Gastroesophageal sphincter (tissue), 4 donors: ENCODE measurements at regions not wholly inside any gene's neighbourhood (a gene's known extent, or its start where the extent isn't known, plus 50 kb on each side); places are given as distances from the start of the nearest gene placed in this dataset.

Experiments used
- ATAC-seq: fragments of 150-250 bp; one replicate; pipeline ENCODE4 v1.9.1; 2016; ENCODE audit warnings: mild to moderate bottlenecking, moderate library complexity
- H3K27ac ChIP-seq, 4 donors: fragments of 200-600 bp; sonication (generic) in 3 of 4; 1 replicate in 3 of 4; 2 replicates in 1 of 4; pipeline ENCODE4 v1.5.1; 2016 to 2019
- H3K27me3 ChIP-seq: fragments of 200-600 bp; sonication (generic); one replicate; pipeline ENCODE4 v1.5.1; 2019
- H3K36me3 ChIP-seq, 2 donors: fragments of 200-600 bp; sonication (generic); one replicate each; pipeline ENCODE4 v1.5.1; 2019; ENCODE audit warnings: control low read depth in 1 of 2
- H3K4me1 ChIP-seq, 3 donors: fragments of 200-600 bp; sonication (generic); 1 replicate in 2 of 3; 2 replicates in 1 of 3; pipeline ENCODE4 v1.5.1; 2016 to 2019; ENCODE audit warnings: control low read depth in 2 of 3
- H3K4me3 ChIP-seq, 2 donors: fragments of 200-600 bp; sonication (generic); one replicate each; pipeline ENCODE4 v1.5.1; 2019; ENCODE audit warnings: mild to moderate bottlenecking in 1 of 2, moderate library complexity in 1 of 2
- H3K9me3 ChIP-seq, 3 donors: fragments of 200-600 bp; sonication (generic); one replicate each; pipeline ENCODE4 v1.5.1; 2017 to 2019; ENCODE audit warnings: control low read depth in 2 of 3
- CTCF ChIP-seq, 4 experiments: fragments of 200-600 bp in 2 of 4; fragments of 450-650 bp in 2 of 4; sonication (generic) in 1 of 4; IDR thresholded peaks; one replicate each; pipeline ENCODE4 v1.5.1; 2017 to 2019; ENCODE audit warnings: antibody characterized with exemption in 4 of 4, mild to moderate bottlenecking in 2 of 4, moderate library complexity in 2 of 4
- EP300 ChIP-seq: sonication (generic); formaldehyde crosslinking; IDR thresholded peaks from one replicate; pipeline ENCODE4 v1.6.1; 2017; ENCODE audit warnings: antibody characterized with exemption, mild to moderate bottlenecking
- POLR2A ChIP-seq, 2 donors: fragments of 450-650 bp; IDR thresholded peaks; one replicate each; pipeline ENCODE4 v1.6.1; 2017; ENCODE audit warnings: antibody characterized with exemption in 2 of 2, mild to moderate bottlenecking in 2 of 2, moderate library complexity in 1 of 2
- POLR2AphosphoS5 ChIP-seq: sonication (generic); formaldehyde crosslinking; IDR thresholded peaks from one replicate; pipeline ENCODE4 v1.6.1; 2017; ENCODE audit warnings: antibody characterized with exemption
- WGBS, 2 donors: methylation state at CpG; one replicate each; pipeline ENCODE4 v1.1.5; 2018; ENCODE audit warnings: low coverage in 1 of 2; 5-methylcytosine and 5-hydroxymethylcytosine counted together

- Histone ChIP-seq H3K27ac (no peak overlapping the region), H3K27me3 (no peaks in the 10 kb centered on the region), H3K9me3 (no peaks in the 10 kb centered on the region), H3K36me3 (no peaks in the 10 kb centered on the region), H3K4me1 (no peaks in the 10 kb centered on the region), H3K4me3 (no peak overlapping the region)
- ATAC-seq, result no peak
- no peak for TF ChIP-seq POLR2A (IDR thresholded peaks at IDR 0.05)
- TF ChIP-seq EP300, result no peak
- no peak for TF ChIP-seq CTCF (IDR thresholded peaks at IDR 0.05)
- TF ChIP-seq POLR2AphosphoS5, result no peak
- 67 to 93% methylated on average over 3 to 4 of the region's 5 CpGs for WGBS, 2 donors
Observed at GRCh38 chr3:193797566-193797965, 204.6 kb downstream of the OPA1 start.

- no peak overlapping the region for H3K27ac ChIP-seq
- no peak overlapping the region for H3K4me3 ChIP-seq
- no peaks in the 10 kb centered on the region for H3K27me3 ChIP-seq
- no peaks in the 10 kb centered on the region for H3K9me3 ChIP-seq
- no peak for ATAC-seq
- H3K4me1 ChIP-seq, result no peaks in the 10 kb centered on the region
- TF ChIP-seq EP300 (no peak), POLR2A (IDR thresholded peaks at IDR 0.05) (no peak), CTCF (IDR thresholded peaks at IDR 0.05) (no peak), POLR2AphosphoS5 (no peak)
- 77 to 86% methylated on average over 4 of the region's 4 CpGs for WGBS, 2 donors
- H3K36me3 ChIP-seq, result no peaks in the 10 kb centered on the region
Observed at GRCh38 chr3:193798051-193798450, 205.0 kb downstream of the OPA1 start.

- Histone ChIP-seq H3K27me3 (no peaks in the 10 kb centered on the region), H3K4me3 (no peak overlapping the region), H3K36me3 (no peaks in the 10 kb centered on the region), H3K27ac (no peak overlapping the region), H3K4me1 (peaks cover 0 to 2% (median 0%) of the 10 kb centered on the region in 3 donors), H3K9me3 (no peaks in the 10 kb centered on the region)
- no peak for TF ChIP-seq CTCF (IDR thresholded peaks at IDR 0.05)
- no peak for TF ChIP-seq EP300
- no peak for TF ChIP-seq POLR2AphosphoS5
- no peak for TF ChIP-seq POLR2A (IDR thresholded peaks at IDR 0.05)
- ATAC-seq, result no peak
- 76 to 87% methylated on average over 8 to 11 of the region's 12 CpGs for WGBS, 2 donors
Observed at GRCh38 chr3:193800138-193801043, 207.4 kb downstream of the OPA1 start.

- H3K36me3 ChIP-seq, result no peaks in the 10 kb centered on the region
- no peak for TF ChIP-seq EP300
- TF ChIP-seq POLR2AphosphoS5, result no peak
- no peak for TF ChIP-seq POLR2A (IDR thresholded peaks at IDR 0.05)
- TF ChIP-seq CTCF (IDR thresholded peaks at IDR 0.05), result no peak
- no peak for ATAC-seq
Observed at GRCh38 chr3:193801097-193801496, 208.1 kb downstream of the OPA1 start.

GRCh38 chr3:193803288-193803687 is 210.3 kb downstream of the OPA1 start:
- WGBS, 2 donors, result 86 to 98% methylated on average over 2 to 4 of the region's 4 CpGs
- no peaks in the 10 kb centered on the region for H3K36me3 ChIP-seq
- H3K9me3 ChIP-seq, result no peaks in the 10 kb centered on the region
- TF ChIP-seq CTCF (IDR thresholded peaks at IDR 0.05), result no peak
- TF ChIP-seq POLR2AphosphoS5, result no peak
- TF ChIP-seq POLR2A (IDR thresholded peaks at IDR 0.05), result no peak
- no peak for TF ChIP-seq EP300
- ATAC-seq, result no peak
- H3K4me1 ChIP-seq, result peaks cover 0 to 6% (median 0%) of the 10 kb centered on the region in 3 donors
- H3K27me3 ChIP-seq, result no peaks in the 10 kb centered on the region
- H3K27ac ChIP-seq, result no peak overlapping the region
- no peak overlapping the region for H3K4me3 ChIP-seq

More at GRCh38 chr3:193801097-193801496, 208.1 kb downstream of the OPA1 start:
- Histone ChIP-seq H3K9me3 (no peaks in the 10 kb centered on the region), H3K4me1 (peaks cover 0 to 6% (median 0%) of the 10 kb centered on the region in 3 donors), H3K27me3 (no peaks in the 10 kb centered on the region), H3K27ac (no peak overlapping the region), H3K4me3 (no peak overlapping the region)
